ENCODE measurements at regions not wholly inside any gene's neighbourhood (a gene's known extent, or its start where the extent isn't known, plus 50 kb on each side); places are given as distances from the start of the nearest gene placed in this dataset.

DNA sequence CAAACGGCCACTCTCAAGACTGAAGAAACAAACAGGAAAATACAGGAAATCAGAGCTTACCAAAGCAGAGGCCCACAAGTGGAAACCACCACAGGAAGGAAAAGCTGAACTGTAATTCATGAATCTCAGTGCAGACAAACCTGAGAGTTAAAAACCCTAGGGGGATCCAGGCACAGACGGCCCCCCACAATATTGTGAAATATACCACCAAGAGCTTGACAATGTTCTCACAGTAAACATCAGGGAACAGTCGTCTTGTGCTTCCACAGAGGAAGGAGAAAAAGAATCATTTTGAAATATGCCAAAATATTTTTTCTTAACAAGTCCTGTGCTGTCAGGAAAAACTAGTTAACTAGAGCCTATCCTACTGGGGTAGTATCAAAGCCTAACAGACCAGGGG lies 68.2 kb upstream of the NRG3 start:
- Histone ChIP-seq H3K27me3 (ENCODE audit: insufficient read depth) (no peaks in the 10 kb centered on the region), H3K4me3 (ENCODE audit: low read depth in 2 of 2, low read length in 1 of 2) (no peak overlapping the region), H3K9ac (no peak overlapping the region), H3K9me2 (no peaks in the 10 kb centered on the region; the same call in 1 of the 2 replicates), H3K4me2 (no peak overlapping the region), H2AFZ (ENCODE audit: low read depth) (no peak overlapping the region), H3K9me3 (no peaks in the 10 kb centered on the region; the same call in 1 of the 2 replicates), H3K79me2 (ENCODE audit: insufficient read depth) (no peaks in the 10 kb centered on the region), H4K20me1 (ENCODE audit: insufficient read depth) (no peaks in the 10 kb centered on the region), H3F3A (replicated peaks; ENCODE audit: insufficient read depth) (no peaks in the 10 kb centered on the region), H3K36me3 (replicated peaks in 1 of 2; ENCODE audit: control insufficient read depth in 1 of 2, insufficient read depth in 2 of 2, low read length in 1 of 2) (no peaks in the 10 kb centered on the region), H3K4me1 (ENCODE audit: control insufficient read depth in 1 of 2, insufficient read depth in 2 of 2, low read depth in 1 of 2, low read length in 1 of 2) (no peaks in the 10 kb centered on the region), H3K27ac (ENCODE audit: low read depth in 2 of 2, low read length in 1 of 2) (no peak overlapping the region)
- WGBS (ENCODE audit: low lambda C conversion rate), result 2% methylated on average over 3 of the region's 3 CpGs
- no peak for DNase-seq
- ChIA-PET POLR2A (no interaction called here), CTCF (no interaction called here)
- TF ChIP-seq, protein P1, sequence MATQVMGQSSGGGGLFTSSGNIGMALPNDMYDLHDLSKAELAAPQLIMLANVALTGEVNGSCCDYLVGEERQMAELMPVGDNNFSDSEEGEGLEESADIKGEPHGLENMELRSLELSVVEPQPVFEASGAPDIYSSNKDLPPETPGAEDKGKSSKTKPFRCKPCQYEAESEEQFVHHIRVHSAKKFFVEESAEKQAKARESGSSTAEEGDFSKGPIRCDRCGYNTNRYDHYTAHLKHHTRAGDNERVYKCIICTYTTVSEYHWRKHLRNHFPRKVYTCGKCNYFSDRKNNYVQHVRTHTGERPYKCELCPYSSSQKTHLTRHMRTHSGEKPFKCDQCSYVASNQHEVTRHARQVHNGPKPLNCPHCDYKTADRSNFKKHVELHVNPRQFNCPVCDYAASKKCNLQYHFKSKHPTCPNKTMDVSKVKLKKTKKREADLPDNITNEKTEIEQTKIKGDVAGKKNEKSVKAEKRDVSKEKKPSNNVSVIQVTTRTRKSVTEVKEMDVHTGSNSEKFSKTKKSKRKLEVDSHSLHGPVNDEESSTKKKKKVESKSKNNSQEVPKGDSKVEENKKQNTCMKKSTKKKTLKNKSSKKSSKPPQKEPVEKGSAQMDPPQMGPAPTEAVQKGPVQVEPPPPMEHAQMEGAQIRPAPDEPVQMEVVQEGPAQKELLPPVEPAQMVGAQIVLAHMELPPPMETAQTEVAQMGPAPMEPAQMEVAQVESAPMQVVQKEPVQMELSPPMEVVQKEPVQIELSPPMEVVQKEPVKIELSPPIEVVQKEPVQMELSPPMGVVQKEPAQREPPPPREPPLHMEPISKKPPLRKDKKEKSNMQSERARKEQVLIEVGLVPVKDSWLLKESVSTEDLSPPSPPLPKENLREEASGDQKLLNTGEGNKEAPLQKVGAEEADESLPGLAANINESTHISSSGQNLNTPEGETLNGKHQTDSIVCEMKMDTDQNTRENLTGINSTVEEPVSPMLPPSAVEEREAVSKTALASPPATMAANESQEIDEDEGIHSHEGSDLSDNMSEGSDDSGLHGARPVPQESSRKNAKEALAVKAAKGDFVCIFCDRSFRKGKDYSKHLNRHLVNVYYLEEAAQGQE (IDR thresholded peaks at IDR 0.05; ENCODE audit: low read depth, low read length), result no peak

DNA sequence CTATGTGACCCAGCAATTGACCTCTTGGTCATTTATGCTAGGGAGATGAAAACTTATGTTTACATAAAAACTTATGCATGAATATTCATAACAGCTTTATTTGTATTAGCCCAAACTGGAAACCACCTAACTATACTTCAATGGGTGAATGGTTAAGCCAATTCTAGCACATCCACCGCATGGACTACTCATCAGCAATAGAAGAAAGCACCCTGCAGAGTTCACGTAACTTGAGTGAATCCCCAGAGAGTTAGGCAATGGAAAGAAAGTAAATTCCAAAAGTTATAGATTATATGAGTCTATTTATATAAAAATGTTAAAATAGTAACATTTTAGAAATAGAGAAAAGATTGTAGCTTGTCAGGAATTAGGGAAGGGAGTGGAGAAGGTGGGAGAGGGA lies 60.2 kb upstream of the NRG3 start:
- H3K4me2 ChIP-seq, result no peak overlapping the region
- no peaks in the 10 kb centered on the region for H3K9me3 ChIP-seq
- no peak overlapping the region for H3K9ac ChIP-seq
- no peaks in the 10 kb centered on the region for H3K79me2 ChIP-seq (ENCODE audit: insufficient read depth)
- no peak for DNase-seq
- H3K36me3 ChIP-seq (replicated peaks in 1 of 2; ENCODE audit: control insufficient read depth in 1 of 2, insufficient read depth in 2 of 2, low read length in 1 of 2), result no peaks in the 10 kb centered on the region
- no peaks in the 10 kb centered on the region for H3K4me1 ChIP-seq (ENCODE audit: control insufficient read depth in 1 of 2, insufficient read depth in 2 of 2, low read depth in 1 of 2, low read length in 1 of 2)
- CTCF ChIA-PET, result no interaction called here
- H4K20me1 ChIP-seq (ENCODE audit: insufficient read depth), result no peaks in the 10 kb centered on the region
- TF ChIP-seq, protein P2, sequence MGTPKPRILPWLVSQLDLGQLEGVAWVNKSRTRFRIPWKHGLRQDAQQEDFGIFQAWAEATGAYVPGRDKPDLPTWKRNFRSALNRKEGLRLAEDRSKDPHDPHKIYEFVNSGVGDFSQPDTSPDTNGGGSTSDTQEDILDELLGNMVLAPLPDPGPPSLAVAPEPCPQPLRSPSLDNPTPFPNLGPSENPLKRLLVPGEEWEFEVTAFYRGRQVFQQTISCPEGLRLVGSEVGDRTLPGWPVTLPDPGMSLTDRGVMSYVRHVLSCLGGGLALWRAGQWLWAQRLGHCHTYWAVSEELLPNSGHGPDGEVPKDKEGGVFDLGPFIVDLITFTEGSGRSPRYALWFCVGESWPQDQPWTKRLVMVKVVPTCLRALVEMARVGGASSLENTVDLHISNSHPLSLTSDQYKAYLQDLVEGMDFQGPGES (IDR thresholded peaks at IDR 0.05; ENCODE audit: low read depth, low read length), result no peak
- TF ChIP-seq, protein P3, sequence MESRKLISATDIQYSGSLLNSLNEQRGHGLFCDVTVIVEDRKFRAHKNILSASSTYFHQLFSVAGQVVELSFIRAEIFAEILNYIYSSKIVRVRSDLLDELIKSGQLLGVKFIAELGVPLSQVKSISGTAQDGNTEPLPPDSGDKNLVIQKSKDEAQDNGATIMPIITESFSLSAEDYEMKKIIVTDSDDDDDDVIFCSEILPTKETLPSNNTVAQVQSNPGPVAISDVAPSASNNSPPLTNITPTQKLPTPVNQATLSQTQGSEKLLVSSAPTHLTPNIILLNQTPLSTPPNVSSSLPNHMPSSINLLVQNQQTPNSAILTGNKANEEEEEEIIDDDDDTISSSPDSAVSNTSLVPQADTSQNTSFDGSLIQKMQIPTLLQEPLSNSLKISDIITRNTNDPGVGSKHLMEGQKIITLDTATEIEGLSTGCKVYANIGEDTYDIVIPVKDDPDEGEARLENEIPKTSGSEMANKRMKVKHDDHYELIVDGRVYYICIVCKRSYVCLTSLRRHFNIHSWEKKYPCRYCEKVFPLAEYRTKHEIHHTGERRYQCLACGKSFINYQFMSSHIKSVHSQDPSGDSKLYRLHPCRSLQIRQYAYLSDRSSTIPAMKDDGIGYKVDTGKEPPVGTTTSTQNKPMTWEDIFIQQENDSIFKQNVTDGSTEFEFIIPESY (IDR thresholded peaks at IDR 0.05; ENCODE audit: borderline replicate concordance, low read depth), result no peak
- no peak for TF ChIP-seq FOSL2 (IDR thresholded peaks at IDR 0.05; ENCODE audit: borderline replicate concordance, low read depth)
- no peak for TF ChIP-seq TEAD4 (IDR thresholded peaks at IDR 0.05; ENCODE audit: borderline replicate concordance, insufficient read depth)
- no peak for TF ChIP-seq RAD21 (IDR thresholded peaks at IDR 0.05; ENCODE audit: low read length)
- TF ChIP-seq TCF12 (IDR thresholded peaks at IDR 0.05), result no peak
- TF ChIP-seq, protein P4, sequence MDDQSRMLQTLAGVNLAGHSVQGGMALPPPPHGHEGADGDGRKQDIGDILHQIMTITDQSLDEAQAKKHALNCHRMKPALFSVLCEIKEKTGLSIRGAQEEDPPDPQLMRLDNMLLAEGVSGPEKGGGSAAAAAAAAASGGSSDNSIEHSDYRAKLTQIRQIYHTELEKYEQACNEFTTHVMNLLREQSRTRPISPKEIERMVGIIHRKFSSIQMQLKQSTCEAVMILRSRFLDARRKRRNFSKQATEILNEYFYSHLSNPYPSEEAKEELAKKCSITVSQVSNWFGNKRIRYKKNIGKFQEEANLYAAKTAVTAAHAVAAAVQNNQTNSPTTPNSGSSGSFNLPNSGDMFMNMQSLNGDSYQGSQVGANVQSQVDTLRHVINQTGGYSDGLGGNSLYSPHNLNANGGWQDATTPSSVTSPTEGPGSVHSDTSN (IDR thresholded peaks at IDR 0.05), result no peak
- no peak for TF ChIP-seq GATA2 (CRISPR knock-in tag; IDR thresholded peaks at IDR 0.05)
- H3F3A ChIP-seq (replicated peaks; ENCODE audit: insufficient read depth), result no peaks in the 10 kb centered on the region
- no peaks in the 10 kb centered on the region for H3K27me3 ChIP-seq (ENCODE audit: insufficient read depth)
- WGBS (ENCODE audit: low lambda C conversion rate), result 5% methylated on average over 2 of the region's 2 CpGs
- no peak overlapping the region for H2AFZ ChIP-seq (ENCODE audit: low read depth)
- H3K9me2 ChIP-seq, result 0 out of 2 replicates have a peak, but pooled peaks cover 3% of the 10 kb centered on the region
- H3K27ac ChIP-seq (ENCODE audit: low read depth in 2 of 2, low read length in 1 of 2), result no peak overlapping the region
- H3K4me3 ChIP-seq (ENCODE audit: low read depth in 2 of 2, low read length in 1 of 2), result no peak overlapping the region
- POLR2A ChIA-PET, result no interaction called here
